ENCODE measurements at regions not wholly inside any gene's neighbourhood (a gene's known extent, or its start where the extent isn't known, plus 50 kb on each side); places are given as distances from the start of the nearest gene placed in this dataset.

- TF ChIP-seq GATA3 (IDR thresholded peaks at IDR 0.05; ENCODE audit: low read depth, low read length): no peak
- TF ChIP-seq GATA2 (IDR thresholded peaks at IDR 0.05; ENCODE audit: low read depth, low read length): no peak
Measured at GRCh38 chr6:156543431-156543830, 233.7 kb upstream of the ARID1B start.
